HepG2 (cell line): ENCODE measurements at regions not wholly inside any gene's neighbourhood (a gene's known extent, or its start where the extent isn't known, plus 50 kb on each side); places are given as distances from the start of the nearest gene placed in this dataset.
A peak's percentile ranks its signal among the peaks of the same experiment; 100 is the strongest.

Source experiments
- ATF3 ChIP-seq: sonication (generic); formaldehyde crosslinking; IDR thresholded peaks from 2 replicates; pipeline ENCODE4 v1.4.0; 2020; ENCODE audit warnings: missing genetic modification reagents
- FLYWCH1 ChIP-seq: sonication (generic); formaldehyde crosslinking; IDR thresholded peaks from 2 replicates; pipeline ENCODE4 v1.8.1; 2023; ENCODE audit warnings: mild to moderate bottlenecking, missing genetic modification reagents
- FOSL2 ChIP-seq: sonication (generic); formaldehyde crosslinking; IDR thresholded peaks from 2 replicates; pipeline ENCODE4 v1.4.0; 2020; ENCODE audit warnings: missing genetic modification reagents
- GATA4 ChIP-seq: sonication (generic); IDR thresholded peaks from 2 replicates; pipeline ENCODE4 v1.6.1; 2016; ENCODE audit warnings: antibody characterized with exemption, low read depth, borderline replicate concordance
- KDM5B ChIP-seq: sonication (generic); formaldehyde crosslinking; IDR thresholded peaks from 2 replicates; pipeline ENCODE4 v1.4.0; 2020; ENCODE audit warnings: missing genetic modification reagents, mild to moderate bottlenecking, borderline replicate concordance
- MIER3 ChIP-seq: IDR thresholded peaks from 2 replicates; pipeline ENCODE4 v1.6.1; 2016; ENCODE audit warnings: missing compliant biosample characterization, borderline replicate concordance
- NFKB2 ChIP-seq: sonication (generic); formaldehyde crosslinking; IDR thresholded peaks from 2 replicates; pipeline ENCODE4 v1.4.0; 2020; ENCODE audit warnings: missing genetic modification reagents, borderline replicate concordance
- NFYB ChIP-seq: sonication (generic); formaldehyde crosslinking; IDR thresholded peaks from 2 replicates; pipeline ENCODE4 v1.4.0; 2020; ENCODE audit warnings: missing genetic modification reagents
- NR2F6 ChIP-seq, 2 experiments: IDR thresholded peaks; 2 replicates each; pipeline ENCODE4 v1.6.1; 2016; ENCODE audit warnings: antibody characterized with exemption in 1 of 2, mild to moderate bottlenecking in 1 of 2
- PAF1 ChIP-seq: IDR thresholded peaks from 2 replicates; pipeline ENCODE4 v1.6.1; 2016; ENCODE audit warnings: missing genetic modification reagents, missing compliant biosample characterization
- PBX2 ChIP-seq: IDR thresholded peaks from 2 replicates; pipeline ENCODE4 v1.6.1; 2016; ENCODE audit warnings: control low read depth
- RNF2 ChIP-seq: fragments of 450-650 bp; conservative IDR thresholded peaks from 2 replicates; pipeline ENCODE4 v1.6.1; 2016; ENCODE audit warnings: low read depth
- SRSF1 ChIP-seq: fragments of 200-400 bp; formaldehyde crosslinking; optimal IDR thresholded peaks from 2 replicates; pipeline ENCODE3; 2017; ENCODE audit warnings: mild to moderate bottlenecking, low read depth, low read length, moderate library complexity
- ZBTB10 ChIP-seq: sonication (generic); formaldehyde crosslinking; IDR thresholded peaks from 2 replicates; pipeline ENCODE4 v1.4.0; 2020; ENCODE audit warnings: missing genetic modification reagents, borderline replicate concordance
- ZBTB20 ChIP-seq: sonication (generic); formaldehyde crosslinking; IDR thresholded peaks from 2 replicates; pipeline ENCODE4 v1.8.1; 2023; ENCODE audit warnings: missing genetic modification reagents, low read depth, mild to moderate bottlenecking, borderline replicate concordance
- ZBTB44 ChIP-seq: sonication (generic); formaldehyde crosslinking; IDR thresholded peaks from 2 replicates; pipeline ENCODE4 v1.4.0; 2020; ENCODE audit warnings: missing genetic modification reagents
- ZKSCAN5 ChIP-seq: sonication (generic); formaldehyde crosslinking; IDR thresholded peaks from 2 replicates; pipeline ENCODE4 v1.5.1; 2020; ENCODE audit warnings: mild to moderate bottlenecking, missing genetic modification reagents
- ZNF280D ChIP-seq: sonication (generic); formaldehyde crosslinking; IDR thresholded peaks from 2 replicates; pipeline ENCODE4 v1.5.1; 2020; ENCODE audit warnings: mild to moderate bottlenecking, missing genetic modification reagents
- ZNF710 ChIP-seq: sonication (generic); formaldehyde crosslinking; IDR thresholded peaks from 2 replicates; pipeline ENCODE4 v1.5.0; 2020; ENCODE audit warnings: mild to moderate bottlenecking, missing genetic modification reagents, borderline replicate concordance

- TF ChIP-seq ZBTB10 (CRISPR knock-in tag) (no peak), ZBTB44 (CRISPR knock-in tag) (no peak), SRSF1 (no peak), PAF1 (no peak), FLYWCH1 (no peak), PBX2 (CRISPR knock-in tag) (0 out of 2 replicates have a peak, but pooled peaks have one; percentile 13), GATA4 (no peak), NFYB (no peak), MIER3 (CRISPR knock-in tag) (peak; percentile 50; the same call in 1 of the 2 replicates), KDM5B (CRISPR knock-in tag) (no peak), ZNF710 (CRISPR knock-in tag) (no peak), NR2F6 (IDR thresholded peaks at IDR 0.05) (peak; percentile 85), NR2F6 (CRISPR knock-in tag; IDR thresholded peaks at IDR 0.05) (peak; percentile 94), FOSL2 (peak; percentile 99), ZNF280D (CRISPR knock-in tag) (peak; percentile 51; the same call in 1 of the 2 replicates), RNF2 (no peak), ZBTB20 (CRISPR knock-in tag) (peak; percentile 92; the same call in 1 of the 2 replicates), ATF3 (CRISPR knock-in tag) (peak; percentile 73; the same call in 1 of the 2 replicates), NFKB2 (CRISPR knock-in tag) (no peak), ZKSCAN5 (CRISPR knock-in tag) (no peak)
Measured at GRCh38 chr3:43178891-43179366, 73.0 kb upstream of the POMGNT2 start (continued).
